ENCODE measurements at regions not wholly inside any gene's neighbourhood (a gene's known extent, or its start where the extent isn't known, plus 50 kb on each side); places are given as distances from the start of the nearest gene placed in this dataset.

GRCh38 chr2:83615511-83615910, 843.6 kb downstream of the SUCLG1 start:
- no peak for DNase-seq

- DNase-seq, result no peak
Observed at GRCh38 chr2:83613178-83613577, 845.9 kb downstream of the SUCLG1 start.

GRCh38 chr2:83602753-83603152, 856.3 kb downstream of the SUCLG1 start:
- DNase-seq, result no peak

GRCh38 chr2:83596592-83597282, 862.3 kb downstream of the SUCLG1 start:
- no peak for DNase-seq

- DNase-seq, result no peak
Observed at GRCh38 chr2:83595926-83596325, 863.2 kb downstream of the SUCLG1 start.

- DNase-seq, result no peak
Observed at GRCh38 chr2:83595121-83595690, 863.9 kb downstream of the SUCLG1 start.

- DNase-seq, result no peak
Observed at GRCh38 chr2:83594241-83595120, 864.6 kb downstream of the SUCLG1 start.

- no peak for DNase-seq
Observed at GRCh38 chr2:83587309-83587708, 871.8 kb downstream of the SUCLG1 start.

- DNase-seq, result no peak
Observed at GRCh38 chr2:83585250-83585649, 873.8 kb downstream of the SUCLG1 start.

- no peak for DNase-seq
Observed at GRCh38 chr2:83584672-83585071, 874.4 kb downstream of the SUCLG1 start.

- DNase-seq, result no peak
Observed at GRCh38 chr2:83582589-83582988, 876.5 kb downstream of the SUCLG1 start.

- no peak for DNase-seq
Observed at GRCh38 chr2:83579507-83579906, 879.6 kb downstream of the SUCLG1 start.

- DNase-seq, result no peak
Observed at GRCh38 chr2:83578405-83578804, 880.7 kb downstream of the SUCLG1 start.

- DNase-seq, result no peak
Observed at GRCh38 chr2:83574614-83575013, 884.5 kb downstream of the SUCLG1 start.

- DNase-seq, result no peak
Observed at GRCh38 chr2:83573060-83573459, 886.0 kb downstream of the SUCLG1 start.

GRCh38 chr2:83572400-83572799, 886.7 kb downstream of the SUCLG1 start:
- no peak for DNase-seq

GRCh38 chr2:83567551-83567950, 891.5 kb downstream of the SUCLG1 start:
- DNase-seq, result no peak

GRCh38 chr2:83565626-83566025, 893.5 kb downstream of the SUCLG1 start:
- no peak for DNase-seq

GRCh38 chr2:83565181-83565580, 893.9 kb downstream of the SUCLG1 start:
- no peak for DNase-seq

GRCh38 chr2:83561592-83561991, 897.5 kb downstream of the SUCLG1 start:
- DNase-seq, result no peak

GRCh38 chr2:83536556-83536955, 922.5 kb downstream of the SUCLG1 start:
- no peak for DNase-seq

GRCh38 chr2:83534416-83534815, 924.7 kb downstream of the SUCLG1 start:
- DNase-seq, result no peak

GRCh38 chr2:83531206-83531826, 927.8 kb downstream of the SUCLG1 start:
- DNase-seq, result no peak

Data from right kidney (tissue), 1 donor.